GM12878 (cell line): ENCODE measurements at regions not wholly inside any gene's neighbourhood (a gene's known extent, or its start where the extent isn't known, plus 50 kb on each side); places are given as distances from the start of the nearest gene placed in this dataset.

Source experiments
- ATAC-seq: fragments of 200-7000 bp; cut with Tn5 transposase; 3 replicates; pipeline ENCODE4 v1.9.1; 2020; ENCODE audit warnings: mild to moderate bottlenecking, moderate library complexity
- BruUV-seq: library from RNA; stranded (reverse); fragments of 400-500 nt; replicated peaks from 2 replicates; lab custom pipeline; 2021; lab: Mats Ljungman, UMichigan
- CTCF ChIA-PET: fragments of 300-600 bp; sonication (Branson Sonifier 250); formaldehyde crosslinking; extraction: SDS; loops from one replicate; lab custom pipeline; 2021; ENCODE audit warnings: inconsistent platforms; lab: Yijun Ruan, JAX
- POLR2A ChIA-PET: fragments of 350-600 bp; formaldehyde crosslinking; extraction: SDS; loops from one replicate; lab custom pipeline; 2021; ENCODE audit warnings: inconsistent platforms; lab: Charles Lee
- RAD21 ChIA-PET: fragments of 300-600 bp; sonication (Branson Sonifier 250); formaldehyde crosslinking; loops from one replicate; lab custom pipeline; 2023; ENCODE audit warnings: antibody characterized with exemption; ENCODE audit not compliant: unreplicated experiment; lab: Charles Lee
- SMC1A ChIA-PET: fragments of 300-600 bp; sonication (Branson Sonifier 250); formaldehyde crosslinking; loops from one replicate; lab custom pipeline; 2023; ENCODE audit not compliant: unreplicated experiment, uncharacterized antibody; lab: Charles Lee
- DNase-seq: peaks from one replicate; pipeline ENCODE4 v3.0.0-alpha.2; 2011; ENCODE audit warnings: low read depth, low spot score
- FAIRE-seq: peaks from 3 replicates; lab custom pipeline; 2011; peaks lifted over from hg19 to GRCh38; lab: Jason Lieb, UNC
- H2AFZ ChIP-seq: 2 replicates; pipeline ENCODE4 v1.6.0; 2011; ENCODE audit warnings: low read depth, low read length, control low read depth; ENCODE audit not compliant: control insufficient read depth
- H3K27ac ChIP-seq: 2 replicates; pipeline ENCODE4 v1.5.1; 2011; ENCODE audit warnings: control low read depth; ENCODE audit not compliant: control insufficient read depth, insufficient read depth
- H3K27me3 ChIP-seq, 2 experiments: replicated peaks in 1 of 2; 2 replicates each; pipeline versions ENCODE4 v1.6.0 to v1.6.1; 2011; ENCODE audit warnings: low read length in 1 of 2; ENCODE audit not compliant: control insufficient read depth in 2 of 2, insufficient read depth in 2 of 2
- H3K36me3 ChIP-seq, 2 experiments: 2 replicates each; pipeline ENCODE4 v1.5.1; 2011; ENCODE audit warnings: low read length in 1 of 2; ENCODE audit not compliant: control insufficient read depth in 2 of 2, insufficient read depth in 2 of 2
- H3K4me1 ChIP-seq: 2 replicates; pipeline ENCODE4 v1.6.1; 2011; ENCODE audit warnings: mild to moderate bottlenecking, low read length, moderate library complexity, mixed read lengths; ENCODE audit not compliant: control insufficient read depth, insufficient read depth
- H3K4me2 ChIP-seq: 2 replicates; pipeline ENCODE4 v1.6.0; 2011; ENCODE audit warnings: control low read depth; ENCODE audit not compliant: control insufficient read depth, insufficient read depth
- H3K4me3 ChIP-seq: fragments of 200-600 bp; sonication (generic); 2 replicates; pipeline ENCODE4 v1.5.1; 2016
- H3K79me2 ChIP-seq: 2 replicates; pipeline ENCODE4 v1.6.0; 2011; ENCODE audit warnings: low read length; ENCODE audit not compliant: control insufficient read depth, insufficient read depth
- H3K9ac ChIP-seq: 2 replicates; pipeline ENCODE4 v1.8.0; 2011; ENCODE audit warnings: low read length, control low read depth, mixed read lengths; ENCODE audit not compliant: control insufficient read depth, insufficient read depth
- H3K9me3 ChIP-seq: replicated peaks from 3 replicates; pipeline ENCODE4 v1.5.1; 2011; ENCODE audit warnings: mild to moderate bottlenecking, low read length; ENCODE audit not compliant: control insufficient read depth, insufficient read depth
- H4K20me1 ChIP-seq: 2 replicates; pipeline ENCODE4 v1.6.0; 2011; ENCODE audit not compliant: control insufficient read depth, insufficient read depth
- EP300 ChIP-seq, 2 experiments: fragments of 150-350 bp in 1 of 2; IDR thresholded peaks; 2 replicates each; pipeline ENCODE4 v1.6.1; 2011 to 2012; ENCODE audit warnings: low read depth in 2 of 2, low read length in 2 of 2, borderline replicate concordance in 1 of 2, improper control_type of control experiment in 1 of 2, inconsistent platforms in 1 of 2; ENCODE audit not compliant: control insufficient read depth in 1 of 2
- GATAD2B ChIP-seq: fragments of 450-650 bp; conservative IDR thresholded peaks from 2 replicates; pipeline ENCODE4 v1.6.1; 2017; ENCODE audit warnings: low read depth, mild to moderate bottlenecking, moderate library complexity
- HDGF ChIP-seq: fragments of 450-650 bp; IDR thresholded peaks from 2 replicates; pipeline ENCODE4 v1.6.1; 2016; ENCODE audit warnings: antibody characterized with exemption
- JUND ChIP-seq: IDR thresholded peaks from 2 replicates; pipeline ENCODE4 v1.6.1; 2012; ENCODE audit warnings: low read depth, mild to moderate bottlenecking, low read length, improper control_type of control experiment, moderate library complexity
- MYB ChIP-seq: fragments of 150-350 bp; IDR thresholded peaks from 2 replicates; pipeline ENCODE4 v1.6.1; 2014; ENCODE audit warnings: mild to moderate bottlenecking, low read depth, low read length, borderline replicate concordance
- RB1 ChIP-seq: fragments of 450-650 bp; formaldehyde crosslinking; IDR thresholded peaks from 2 replicates; pipeline ENCODE4 v1.6.1; 2017; ENCODE audit warnings: mild to moderate bottlenecking, borderline replicate concordance
- SMAD1 ChIP-seq: fragments of 450-650 bp; IDR thresholded peaks from 2 replicates; pipeline ENCODE4 v1.6.1; 2018; ENCODE audit warnings: mild to moderate bottlenecking, low read depth; ENCODE audit not compliant: partially characterized antibody
- SPI1 ChIP-seq: IDR thresholded peaks from 2 replicates; pipeline ENCODE4 v1.6.1; 2011; ENCODE audit warnings: low read depth, mild to moderate bottlenecking, low read length, moderate library complexity, borderline replicate concordance; ENCODE audit not compliant: insufficient read depth
- SUZ12 ChIP-seq: fragments of 200-600 bp; sonication (generic); IDR thresholded peaks from one replicate; pipeline ENCODE4 v1.6.1; 2018; ENCODE audit warnings: antibody characterized with exemption, mild to moderate bottlenecking; ENCODE audit not compliant: unreplicated experiment
- TARDBP ChIP-seq: IDR thresholded peaks from 2 replicates; pipeline ENCODE4 v1.6.1; 2016; ENCODE audit warnings: borderline replicate concordance
- TCF3 ChIP-seq: IDR thresholded peaks from 2 replicates; pipeline ENCODE4 v1.6.1; 2012; ENCODE audit warnings: low read depth, mild to moderate bottlenecking, low read length, borderline replicate concordance; ENCODE audit not compliant: insufficient read depth
- YBX1 ChIP-seq: fragments of 450-650 bp; IDR thresholded peaks from 2 replicates; pipeline ENCODE4 v1.6.1; 2016; ENCODE audit warnings: antibody characterized with exemption
- WGBS: methylation state at CpG from one replicate; pipeline ENCODE4 v1.1.6; 2016; ENCODE audit warnings: low lambda C conversion rate; ENCODE audit not compliant: insufficient replicate concordance, insufficient coverage; ENCODE audit errors: missing lambda C conversion rate; 5-methylcytosine and 5-hydroxymethylcytosine counted together
- in situ Hi-C: fragments of 300-500 bp; cut with MboI; formaldehyde crosslinking; loops from 9 replicates; pipeline ENCODE4 v1.14.3; 2018; ENCODE audit warnings: mixed read lengths
- intact Hi-C: fragments of 100-400 bp; cut with micrococcal nuclease; formaldehyde crosslinking; loops from one replicate; pipeline ENCODE4 v1.14.2; 2022; ENCODE audit not compliant: unreplicated experiment
- TF ChIP-seq, protein P1 (sequence below): fragments of 450-650 bp; IDR thresholded peaks from 2 replicates; pipeline ENCODE4 v1.6.1; 2016; ENCODE audit warnings: mild to moderate bottlenecking, moderate library complexity, borderline replicate concordance
- TF ChIP-seq, protein P2 (sequence below): IDR thresholded peaks from 2 replicates; pipeline ENCODE4 v1.6.1; 2012; ENCODE audit warnings: low read length, inconsistent platforms
- TF ChIP-seq, protein P3 (sequence below): fragments of 450-650 bp; IDR thresholded peaks from 2 replicates; pipeline ENCODE4 v1.6.1; 2017; ENCODE audit warnings: borderline replicate concordance

DNA sequence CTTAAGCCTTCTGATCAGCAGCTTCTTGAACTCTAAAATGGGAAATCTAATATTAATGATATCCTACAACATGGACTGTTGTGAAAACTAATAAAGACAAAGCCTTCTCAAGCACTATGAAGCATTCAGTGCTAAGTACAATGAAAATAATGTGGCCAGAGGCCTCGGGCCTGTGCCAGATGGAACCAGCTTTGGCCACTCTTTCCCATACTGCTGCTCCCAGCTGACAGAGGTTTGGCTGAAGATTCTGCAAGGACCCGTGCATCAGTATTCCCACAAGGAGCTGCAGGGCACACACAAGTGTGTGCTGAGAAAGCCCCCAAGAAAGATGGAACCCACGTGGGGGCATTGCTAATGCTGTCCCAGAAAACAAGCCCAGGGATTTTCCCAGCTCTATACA is 60.5 kb upstream of the RPL34 start:
- H3K36me3 ChIP-seq, result no peaks in the 10 kb centered on the region
- no peaks in the 10 kb centered on the region for H3K79me2 ChIP-seq
- FAIRE-seq (no peak), ATAC-seq (no peak), DNase-seq (no peak)
- H4K20me1 ChIP-seq, result no peaks in the 10 kb centered on the region
- ChIA-PET SMC1A (interaction anchor here (0.6 to 2.6 kb wide), 2 partner anchors 15 to 566 kb away, joined by 4 to 5 read pairs; no protein-coding TSS in a partner anchor), POLR2A (no interaction called here), RAD21 (no interaction called here), CTCF (interaction anchor here (1.1 to 2.9 kb wide), 2 partner anchors 14 to 541 kb away, joined by 4 to 10 read pairs; no protein-coding TSS in a partner anchor)
- WGBS, result 16% methylated on average over 3 of the region's 3 CpGs
- no peak overlapping the region for H3K4me3 ChIP-seq
- in situ Hi-C loops (no loop called here), intact Hi-C loops (loop anchor here (10.0 kb wide), 1 partner anchor 375 kb away; no protein-coding TSS in a partner anchor)
- no peak overlapping the region for H2AFZ ChIP-seq
- no peak for TF ChIP-seq YBX1
- TF ChIP-seq SUZ12, result no peak
- TF ChIP-seq TCF3, result no peak
- TF ChIP-seq HDGF, result no peak
- no peak for TF ChIP-seq JUND
- TF ChIP-seq, protein P1, sequence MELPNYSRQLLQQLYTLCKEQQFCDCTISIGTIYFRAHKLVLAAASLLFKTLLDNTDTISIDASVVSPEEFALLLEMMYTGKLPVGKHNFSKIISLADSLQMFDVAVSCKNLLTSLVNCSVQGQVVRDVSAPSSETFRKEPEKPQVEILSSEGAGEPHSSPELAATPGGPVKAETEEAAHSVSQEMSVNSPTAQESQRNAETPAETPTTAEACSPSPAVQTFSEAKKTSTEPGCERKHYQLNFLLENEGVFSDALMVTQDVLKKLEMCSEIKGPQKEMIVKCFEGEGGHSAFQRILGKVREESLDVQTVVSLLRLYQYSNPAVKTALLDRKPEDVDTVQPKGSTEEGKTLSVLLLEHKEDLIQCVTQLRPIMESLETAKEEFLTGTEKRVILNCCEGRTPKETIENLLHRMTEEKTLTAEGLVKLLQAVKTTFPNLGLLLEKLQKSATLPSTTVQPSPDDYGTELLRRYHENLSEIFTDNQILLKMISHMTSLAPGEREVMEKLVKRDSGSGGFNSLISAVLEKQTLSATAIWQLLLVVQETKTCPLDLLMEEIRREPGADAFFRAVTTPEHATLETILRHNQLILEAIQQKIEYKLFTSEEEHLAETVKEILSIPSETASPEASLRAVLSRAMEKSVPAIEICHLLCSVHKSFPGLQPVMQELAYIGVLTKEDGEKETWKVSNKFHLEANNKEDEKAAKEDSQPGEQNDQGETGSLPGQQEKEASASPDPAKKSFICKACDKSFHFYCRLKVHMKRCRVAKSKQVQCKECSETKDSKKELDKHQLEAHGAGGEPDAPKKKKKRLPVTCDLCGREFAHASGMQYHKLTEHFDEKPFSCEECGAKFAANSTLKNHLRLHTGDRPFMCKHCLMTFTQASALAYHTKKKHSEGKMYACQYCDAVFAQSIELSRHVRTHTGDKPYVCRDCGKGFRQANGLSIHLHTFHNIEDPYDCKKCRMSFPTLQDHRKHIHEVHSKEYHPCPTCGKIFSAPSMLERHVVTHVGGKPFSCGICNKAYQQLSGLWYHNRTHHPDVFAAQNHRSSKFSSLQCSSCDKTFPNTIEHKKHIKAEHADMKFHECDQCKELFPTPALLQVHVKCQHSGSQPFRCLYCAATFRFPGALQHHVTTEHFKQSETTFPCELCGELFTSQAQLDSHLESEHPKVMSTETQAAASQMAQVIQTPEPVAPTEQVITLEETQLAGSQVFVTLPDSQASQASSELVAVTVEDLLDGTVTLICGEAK, result no peak
- no peak for TF ChIP-seq MYB
- TF ChIP-seq SPI1, result no peak
- TF ChIP-seq, protein P2, sequence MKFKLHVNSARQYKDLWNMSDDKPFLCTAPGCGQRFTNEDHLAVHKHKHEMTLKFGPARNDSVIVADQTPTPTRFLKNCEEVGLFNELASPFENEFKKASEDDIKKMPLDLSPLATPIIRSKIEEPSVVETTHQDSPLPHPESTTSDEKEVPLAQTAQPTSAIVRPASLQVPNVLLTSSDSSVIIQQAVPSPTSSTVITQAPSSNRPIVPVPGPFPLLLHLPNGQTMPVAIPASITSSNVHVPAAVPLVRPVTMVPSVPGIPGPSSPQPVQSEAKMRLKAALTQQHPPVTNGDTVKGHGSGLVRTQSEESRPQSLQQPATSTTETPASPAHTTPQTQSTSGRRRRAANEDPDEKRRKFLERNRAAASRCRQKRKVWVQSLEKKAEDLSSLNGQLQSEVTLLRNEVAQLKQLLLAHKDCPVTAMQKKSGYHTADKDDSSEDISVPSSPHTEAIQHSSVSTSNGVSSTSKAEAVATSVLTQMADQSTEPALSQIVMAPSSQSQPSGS, result no peak
- no peak for TF ChIP-seq TARDBP
- no peak for TF ChIP-seq RB1
- TF ChIP-seq EP300 (IDR thresholded peaks at IDR 0.05; ENCODE audit: borderline replicate concordance in 1 of 2, control insufficient read depth in 1 of 2, low read depth in 2 of 2, low read length in 2 of 2), result no peak
- TF ChIP-seq GATAD2B, result no peak
- TF ChIP-seq, protein P3, sequence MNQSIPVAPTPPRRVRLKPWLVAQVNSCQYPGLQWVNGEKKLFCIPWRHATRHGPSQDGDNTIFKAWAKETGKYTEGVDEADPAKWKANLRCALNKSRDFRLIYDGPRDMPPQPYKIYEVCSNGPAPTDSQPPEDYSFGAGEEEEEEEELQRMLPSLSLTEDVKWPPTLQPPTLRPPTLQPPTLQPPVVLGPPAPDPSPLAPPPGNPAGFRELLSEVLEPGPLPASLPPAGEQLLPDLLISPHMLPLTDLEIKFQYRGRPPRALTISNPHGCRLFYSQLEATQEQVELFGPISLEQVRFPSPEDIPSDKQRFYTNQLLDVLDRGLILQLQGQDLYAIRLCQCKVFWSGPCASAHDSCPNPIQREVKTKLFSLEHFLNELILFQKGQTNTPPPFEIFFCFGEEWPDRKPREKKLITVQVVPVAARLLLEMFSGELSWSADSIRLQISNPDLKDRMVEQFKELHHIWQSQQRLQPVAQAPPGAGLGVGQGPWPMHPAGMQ, result no peak
- no peak for TF ChIP-seq SMAD1
- no peaks in the 10 kb centered on the region for H3K4me1 ChIP-seq
- H3K27me3 ChIP-seq, result no peaks in the 10 kb centered on the region
- no peak overlapping the region for H3K4me2 ChIP-seq
- no peaks in the 10 kb centered on the region for H3K9me3 ChIP-seq
- no peak overlapping the region for H3K27ac ChIP-seq
- no TSS peak for BruUV-seq
- H3K9ac ChIP-seq, result no peak overlapping the region
